ENCODE measurements at regions not wholly inside any gene's neighbourhood (a gene's known extent, or its start where the extent isn't known, plus 50 kb on each side); places are given as distances from the start of the nearest gene placed in this dataset.

DNA sequence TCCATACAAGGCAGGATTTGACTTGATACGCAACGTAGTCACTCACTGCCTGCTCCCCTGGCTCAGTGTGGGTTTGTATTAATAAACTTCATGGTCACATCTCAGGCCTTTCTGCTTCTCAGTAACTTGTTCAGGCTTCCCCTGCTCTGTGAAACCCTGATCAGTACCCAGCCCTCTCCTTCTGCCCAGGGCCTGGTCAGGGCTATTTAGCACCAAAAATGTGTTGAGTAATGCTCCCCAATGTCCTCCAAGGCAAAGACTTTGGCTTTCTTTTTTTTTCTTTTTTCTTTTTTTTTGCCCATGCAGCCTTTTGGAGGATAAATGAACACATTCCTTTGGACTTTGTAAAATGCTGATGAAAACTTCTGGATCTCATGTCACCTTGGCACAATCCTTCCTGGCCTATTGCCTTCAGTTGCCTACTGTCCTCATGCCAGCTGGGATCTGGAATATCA is 399.2 kb upstream of the KLF4 start:
- in situ Hi-C loops (cut with HindIII; ENCODE audit: extremely low pct_ligation_motif_present, low pct_unique_long_range_greater_than_20kb) (no loop called here), intact Hi-C loops (cut with micrococcal nuclease; ENCODE audit: unreplicated experiment) (no loop called here)

More for the DNA sequence above, 399.2 kb upstream of the KLF4 start:
- 62% methylated on average over 2 of the region's 2 CpGs for WGBS (ENCODE audit: low lambda C conversion rate)
- Histone ChIP-seq H3K4me1 (ENCODE audit: insufficient read depth, low read length) (no peaks in the 10 kb centered on the region), H3K9ac (ENCODE audit: insufficient read depth, low read depth, low read length) (no peak overlapping the region), H3K4me3 (replicated peaks in 1 of 3; ENCODE audit: insufficient read depth in 1 of 3, low read depth in 2 of 3, low read length in 3 of 3) (no peak overlapping the region), H3K9me3 (ENCODE audit: low read length) (no peaks in the 10 kb centered on the region), H2AFZ (ENCODE audit: low read length) (no peak overlapping the region), H4K20me1 (ENCODE audit: insufficient read depth, low read length) (no peaks in the 10 kb centered on the region), H3K27ac (ENCODE audit: extremely low read length, insufficient read depth, low read length) (no peak overlapping the region), H3K36me3 (replicated peaks in 1 of 2; ENCODE audit: control insufficient read depth in 1 of 2, insufficient read depth in 2 of 2, low read length in 2 of 2) (no peaks in the 10 kb centered on the region), H3K27me3 (ENCODE audit: control insufficient read depth in 1 of 2, insufficient read depth in 2 of 2, low read length in 2 of 2) (no peaks in the 10 kb centered on the region), H3K4me2 (ENCODE audit: low read depth, low read length) (no peak overlapping the region), H3K79me2 (ENCODE audit: insufficient read depth, low read length) (no peaks in the 10 kb centered on the region)
- FAIRE-seq: no peak
- no TSS peak for BruUV-seq (replicated peaks)
- TF ChIP-seq TARDBP (CRISPR knock-in tag; IDR thresholded peaks at IDR 0.05) (no peak), SSRP1 (CRISPR knock-in tag; IDR thresholded peaks at IDR 0.05) (no peak), EHMT2 (IDR thresholded peaks at IDR 0.05; ENCODE audit: borderline replicate concordance, low read depth, low read length) (no peak), ZNF446 (CRISPR knock-in tag; IDR thresholded peaks at IDR 0.05) (no peak), BCL6 (CRISPR knock-in tag; IDR thresholded peaks at IDR 0.05) (no peak), NFKB2 (CRISPR knock-in tag; IDR thresholded peaks at IDR 0.05; ENCODE audit: borderline replicate concordance) (no peak), ZNF670 (CRISPR knock-in tag; IDR thresholded peaks at IDR 0.05; ENCODE audit: borderline replicate concordance) (no peak), RCOR2 (CRISPR knock-in tag; IDR thresholded peaks at IDR 0.05) (no peak), SMARCE1 (IDR thresholded peaks at IDR 0.05; ENCODE audit: borderline replicate concordance) (no peak), ZFP41 (CRISPR knock-in tag; IDR thresholded peaks at IDR 0.05; ENCODE audit: borderline replicate concordance) (no peak), MTA1 (CRISPR knock-in tag; IDR thresholded peaks at IDR 0.05; ENCODE audit: borderline replicate concordance) (no peak), RFXAP (CRISPR knock-in tag; IDR thresholded peaks at IDR 0.05; ENCODE audit: borderline replicate concordance) (no peak)
- TF ChIP-seq, protein P1, sequence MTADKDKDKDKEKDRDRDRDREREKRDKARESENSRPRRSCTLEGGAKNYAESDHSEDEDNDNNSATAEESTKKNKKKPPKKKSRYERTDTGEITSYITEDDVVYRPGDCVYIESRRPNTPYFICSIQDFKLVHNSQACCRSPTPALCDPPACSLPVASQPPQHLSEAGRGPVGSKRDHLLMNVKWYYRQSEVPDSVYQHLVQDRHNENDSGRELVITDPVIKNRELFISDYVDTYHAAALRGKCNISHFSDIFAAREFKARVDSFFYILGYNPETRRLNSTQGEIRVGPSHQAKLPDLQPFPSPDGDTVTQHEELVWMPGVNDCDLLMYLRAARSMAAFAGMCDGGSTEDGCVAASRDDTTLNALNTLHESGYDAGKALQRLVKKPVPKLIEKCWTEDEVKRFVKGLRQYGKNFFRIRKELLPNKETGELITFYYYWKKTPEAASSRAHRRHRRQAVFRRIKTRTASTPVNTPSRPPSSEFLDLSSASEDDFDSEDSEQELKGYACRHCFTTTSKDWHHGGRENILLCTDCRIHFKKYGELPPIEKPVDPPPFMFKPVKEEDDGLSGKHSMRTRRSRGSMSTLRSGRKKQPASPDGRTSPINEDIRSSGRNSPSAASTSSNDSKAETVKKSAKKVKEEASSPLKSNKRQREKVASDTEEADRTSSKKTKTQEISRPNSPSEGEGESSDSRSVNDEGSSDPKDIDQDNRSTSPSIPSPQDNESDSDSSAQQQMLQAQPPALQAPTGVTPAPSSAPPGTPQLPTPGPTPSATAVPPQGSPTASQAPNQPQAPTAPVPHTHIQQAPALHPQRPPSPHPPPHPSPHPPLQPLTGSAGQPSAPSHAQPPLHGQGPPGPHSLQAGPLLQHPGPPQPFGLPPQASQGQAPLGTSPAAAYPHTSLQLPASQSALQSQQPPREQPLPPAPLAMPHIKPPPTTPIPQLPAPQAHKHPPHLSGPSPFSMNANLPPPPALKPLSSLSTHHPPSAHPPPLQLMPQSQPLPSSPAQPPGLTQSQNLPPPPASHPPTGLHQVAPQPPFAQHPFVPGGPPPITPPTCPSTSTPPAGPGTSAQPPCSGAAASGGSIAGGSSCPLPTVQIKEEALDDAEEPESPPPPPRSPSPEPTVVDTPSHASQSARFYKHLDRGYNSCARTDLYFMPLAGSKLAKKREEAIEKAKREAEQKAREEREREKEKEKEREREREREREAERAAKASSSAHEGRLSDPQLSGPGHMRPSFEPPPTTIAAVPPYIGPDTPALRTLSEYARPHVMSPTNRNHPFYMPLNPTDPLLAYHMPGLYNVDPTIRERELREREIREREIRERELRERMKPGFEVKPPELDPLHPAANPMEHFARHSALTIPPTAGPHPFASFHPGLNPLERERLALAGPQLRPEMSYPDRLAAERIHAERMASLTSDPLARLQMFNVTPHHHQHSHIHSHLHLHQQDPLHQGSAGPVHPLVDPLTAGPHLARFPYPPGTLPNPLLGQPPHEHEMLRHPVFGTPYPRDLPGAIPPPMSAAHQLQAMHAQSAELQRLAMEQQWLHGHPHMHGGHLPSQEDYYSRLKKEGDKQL (CRISPR knock-in tag; IDR thresholded peaks at IDR 0.05; ENCODE audit: low read depth): no peak
- TF ChIP-seq, protein P2, sequence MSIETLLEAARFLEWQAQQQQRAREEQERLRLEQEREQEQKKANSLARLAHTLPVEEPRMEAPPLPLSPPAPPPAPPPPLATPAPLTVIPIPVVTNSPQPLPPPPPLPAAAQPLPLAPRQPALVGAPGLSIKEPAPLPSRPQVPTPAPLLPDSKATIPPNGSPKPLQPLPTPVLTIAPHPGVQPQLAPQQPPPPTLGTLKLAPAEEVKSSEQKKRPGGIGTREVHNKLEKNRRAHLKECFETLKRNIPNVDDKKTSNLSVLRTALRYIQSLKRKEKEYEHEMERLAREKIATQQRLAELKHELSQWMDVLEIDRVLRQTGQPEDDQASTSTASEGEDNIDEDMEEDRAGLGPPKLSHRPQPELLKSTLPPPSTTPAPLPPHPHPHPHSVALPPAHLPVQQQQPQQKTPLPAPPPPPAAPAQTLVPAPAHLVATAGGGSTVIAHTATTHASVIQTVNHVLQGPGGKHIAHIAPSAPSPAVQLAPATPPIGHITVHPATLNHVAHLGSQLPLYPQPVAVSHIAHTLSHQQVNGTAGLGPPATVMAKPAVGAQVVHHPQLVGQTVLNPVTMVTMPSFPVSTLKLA (IDR thresholded peaks at IDR 0.05): no peak
- TF ChIP-seq, protein P3, sequence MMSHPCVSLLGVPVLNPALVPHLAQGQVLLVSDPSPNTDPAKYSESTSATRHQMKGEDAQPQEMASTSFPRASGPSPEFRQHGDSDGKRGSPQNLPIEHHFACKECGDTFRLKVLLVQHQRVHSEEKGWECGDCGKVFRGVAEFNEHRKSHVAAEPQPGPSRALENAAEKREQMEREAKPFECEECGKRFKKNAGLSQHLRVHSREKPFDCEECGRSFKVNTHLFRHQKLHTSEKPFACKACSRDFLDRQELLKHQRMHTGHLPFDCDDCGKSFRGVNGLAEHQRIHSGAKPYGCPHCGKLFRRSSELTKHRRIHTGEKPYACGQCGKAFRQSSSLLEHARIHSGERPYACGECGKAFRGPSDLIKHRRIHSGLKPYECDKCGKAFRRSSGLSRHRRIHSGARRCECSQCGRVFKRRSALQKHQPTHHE (CRISPR knock-in tag; IDR thresholded peaks at IDR 0.05; ENCODE audit: borderline replicate concordance): no peak
- DNase-seq (ENCODE audit: low spot score): no peak
- no peak for ATAC-seq
- CTCF ChIA-PET (ENCODE audit: low intra/inter-chr PET ratio, low total read pairs): no interaction called here
- POLR2A ChIA-PET: no interaction called here

All from HepG2 (cell line).